ENCODE measurements at regions not wholly inside any gene's neighbourhood (a gene's known extent, or its start where the extent isn't known, plus 50 kb on each side); places are given as distances from the start of the nearest gene placed in this dataset.

GRCh38 chr13:107091428-107091827, 523.5 kb upstream of the ARGLU1 start:
- no peaks in the 10 kb centered on the region for H3K36me3 ChIP-seq
- WGBS, 4 donors, result 71 to 79% (median 74%) methylated on average over 2 of the region's 2 CpGs
- DNase-seq (no peak), ATAC-seq (no peak)
- peaks cover 0 to 4% (median 0%) of the 10 kb centered on the region in 12 donors for H3K4me1 ChIP-seq
- TF ChIP-seq POLR2A (IDR thresholded peaks at IDR 0.05) (no peak), CTCF (IDR thresholded peaks at IDR 0.05) (no peak)
- no peaks in the 10 kb centered on the region for H3K9me3 ChIP-seq
- intact Hi-C loops (cut with DNase I), result no loop called here
- no peak overlapping the region for H3K4me3 ChIP-seq
- H3K27me3 ChIP-seq, result no peaks in the 10 kb centered on the region
- H3K27ac ChIP-seq, result no peak overlapping the region

- Histone ChIP-seq H3K4me3 (no peak overlapping the region), H3K9me3 (no peaks in the 10 kb centered on the region), H3K4me1 (peaks cover 0 to 4% (median 0%) of the 10 kb centered on the region in 12 donors), H3K27ac (no peak overlapping the region), H3K27me3 (no peaks in the 10 kb centered on the region), H3K36me3 (no peaks in the 10 kb centered on the region)
- ATAC-seq (no peak), DNase-seq (no peak)
- TF ChIP-seq POLR2A (IDR thresholded peaks at IDR 0.05), result no peak
- TF ChIP-seq CTCF (IDR thresholded peaks at IDR 0.05), result no peak
- intact Hi-C loops (cut with DNase I), result no loop called here
- 57 to 81% (median 58%) methylated on average over 1 of the region's 1 CpG for WGBS, 4 donors
These were observed 520.1 kb upstream of the ARGLU1 start for GRCh38 chr13:107088061-107088460.

- intact Hi-C loops (cut with DNase I), result no loop called here
- H3K4me3 ChIP-seq, result no peak overlapping the region
- peaks cover 0 to 9% (median 0%) of the 10 kb centered on the region in 12 donors for H3K4me1 ChIP-seq
- WGBS, 4 donors, result 34 to 47% (median 41%) methylated on average over 1 of the region's 1 CpG
- H3K27ac ChIP-seq, result no peak overlapping the region
- H3K27me3 ChIP-seq, result no peaks in the 10 kb centered on the region
- no peaks in the 10 kb centered on the region for H3K36me3 ChIP-seq
- TF ChIP-seq CTCF (IDR thresholded peaks at IDR 0.05), result no peak
- no peak for TF ChIP-seq POLR2A (IDR thresholded peaks at IDR 0.05)
- ATAC-seq (peak in 1 of 4 donors; percentile 41), DNase-seq (no peak)
- peaks cover 0 to 11% (median 0%) of the 10 kb centered on the region in 12 donors for H3K9me3 ChIP-seq
These were observed 511.6 kb upstream of the ARGLU1 start for GRCh38 chr13:107079423-107080049.

DNA sequence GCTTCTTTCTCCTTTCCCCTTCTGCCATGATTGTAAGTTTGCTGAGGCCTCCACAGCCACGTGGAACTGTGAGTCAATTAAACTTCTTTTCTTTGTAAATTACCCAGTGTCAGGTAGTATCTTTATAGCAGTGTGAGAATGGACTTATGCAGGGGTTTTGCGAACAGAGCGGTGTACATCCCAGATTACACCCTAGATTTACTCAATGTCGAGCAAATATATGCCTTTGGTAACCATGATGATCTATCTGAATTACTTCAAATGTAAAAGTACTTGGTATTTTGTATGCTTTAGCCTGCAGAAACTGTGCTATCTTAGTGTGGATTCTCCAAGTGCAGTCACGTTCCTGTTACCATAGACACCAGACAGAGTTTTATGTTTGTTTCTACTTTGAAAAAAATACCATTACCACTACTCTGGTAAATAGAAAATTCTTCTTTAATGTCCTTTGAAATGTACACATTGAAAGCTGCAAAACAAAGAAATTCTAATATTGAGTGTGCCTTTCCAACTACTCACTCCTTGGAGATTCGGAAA, 510.4 kb upstream of the ARGLU1 start:
- Histone ChIP-seq H3K27me3 (no peaks in the 10 kb centered on the region), H3K4me3 (no peak overlapping the region), H3K36me3 (no peaks in the 10 kb centered on the region), H3K4me1 (peaks cover 0 to 9% (median 0%) of the 10 kb centered on the region in 12 donors), H3K27ac (no peak overlapping the region), H3K9me3 (peaks cover 0 to 11% (median 0%) of the 10 kb centered on the region in 12 donors)
- ATAC-seq (no peak), DNase-seq (no peak)
- 81 to 84% (median 84%) methylated on average over 6 of the region's 6 CpGs for WGBS, 4 donors
- TF ChIP-seq POLR2A (IDR thresholded peaks at IDR 0.05) (no peak), CTCF (IDR thresholded peaks at IDR 0.05) (no peak)
- intact Hi-C loops (cut with DNase I), result no loop called here
